WTC11 (cell line): ENCODE measurements at regions not wholly inside any gene's neighbourhood (a gene's known extent, or its start where the extent isn't known, plus 50 kb on each side); places are given as distances from the start of the nearest gene placed in this dataset.

Experiments
- ATAC-seq: fragments of 200-7000 bp; cut with Tn5 transposase; 2 replicates; pipeline ENCODE4 v1.10.0; 2021; ENCODE audit warnings: mild to moderate bottlenecking, moderate library complexity
- CTCF ChIA-PET: fragments of 300-600 bp; sonication (Branson Sonifier 250); formaldehyde crosslinking; loops from one replicate; lab custom pipeline; 2021; ENCODE audit warnings: antibody characterized with exemption; lab: Charles Lee
- POLR2A ChIA-PET: fragments of 350-600 bp; sonication (Branson Sonifier 250); formaldehyde crosslinking; loops from one replicate; lab custom pipeline; 2021; ENCODE audit warnings: antibody characterized with exemption; lab: Charles Lee
- DNase-seq: peaks from one replicate; pipeline ENCODE4 v3.0.0; 2021; ENCODE audit warnings: low spot score
- H3K27ac Mint-ChIP-seq: 2 replicates; pipeline ENCODE4 v1.8.0; 2021; ENCODE audit warnings: mixed read lengths
- H3K27me3 Mint-ChIP-seq: 2 replicates; pipeline ENCODE4 v1.8.0; 2021; ENCODE audit warnings: low read depth, mild to moderate bottlenecking, moderate library complexity, mixed read lengths
- H3K36me3 Mint-ChIP-seq: 2 replicates; pipeline ENCODE4 v1.8.0; 2021; ENCODE audit warnings: mixed read lengths
- H3K4me1 Mint-ChIP-seq: 2 replicates; pipeline ENCODE4 v1.8.0; 2022; ENCODE audit warnings: mixed read lengths
- H3K4me3 Mint-ChIP-seq: 2 replicates; pipeline ENCODE4 v1.8.0; 2021; ENCODE audit warnings: mild to moderate bottlenecking, moderate library complexity, mixed read lengths
- H3K9me3 Mint-ChIP-seq: 2 replicates; pipeline ENCODE4 v1.8.0; 2021; ENCODE audit warnings: mixed read lengths
- ATF6 ChIP-seq: sonication (generic); formaldehyde crosslinking; IDR thresholded peaks from 2 replicates; pipeline ENCODE4 v1.8.1; 2023; ENCODE audit warnings: mild to moderate bottlenecking, missing genetic modification reagents
- CTCF ChIP-seq: fragments of 200-600 bp; IDR thresholded peaks from 2 replicates; pipeline ENCODE4 v1.8.0; 2022; ENCODE audit warnings: antibody characterized with exemption
- E2F1 ChIP-seq: sonication (generic); formaldehyde crosslinking; IDR thresholded peaks from 2 replicates; pipeline ENCODE4 v1.8.0; 2022; ENCODE audit warnings: mild to moderate bottlenecking, missing genetic modification reagents
- ETV6 ChIP-seq: sonication (generic); formaldehyde crosslinking; IDR thresholded peaks from 2 replicates; pipeline ENCODE4 v1.8.1; 2022; ENCODE audit warnings: mild to moderate bottlenecking, missing genetic modification reagents
- GTF2I ChIP-seq: fragments of 250-450 bp; sonication (Bioruptor Pico); conservative IDR thresholded peaks from 2 replicates; pipeline ENCODE4 v1.4.0; 2021; ENCODE audit warnings: mild to moderate bottlenecking
- IRF2 ChIP-seq: sonication (generic); formaldehyde crosslinking; IDR thresholded peaks from 2 replicates; pipeline ENCODE4 v1.8.0; 2022; ENCODE audit warnings: low read depth, missing genetic modification reagents, borderline replicate concordance
- MXD4 ChIP-seq: fragments of 250-450 bp; sonication (Bioruptor Pico); IDR thresholded peaks from 2 replicates; pipeline ENCODE4 v1.8.0; 2021; ENCODE audit warnings: mild to moderate bottlenecking, moderate library complexity, borderline replicate concordance
- NFYB ChIP-seq: sonication (generic); formaldehyde crosslinking; conservative IDR thresholded peaks from 2 replicates; pipeline ENCODE4 v1.8.0; 2022; ENCODE audit warnings: low read depth, missing genetic modification reagents
- NR3C1 ChIP-seq: sonication (generic); formaldehyde crosslinking; conservative IDR thresholded peaks from 2 replicates; pipeline ENCODE4 v1.8.1; 2023; ENCODE audit warnings: low read depth, mild to moderate bottlenecking, missing genetic modification reagents
- PRRX2 ChIP-seq: fragments of 250-450 bp; sonication (Bioruptor Pico); IDR thresholded peaks from 2 replicates; pipeline ENCODE4 v1.8.0; 2021; ENCODE audit warnings: mild to moderate bottlenecking
- RELA ChIP-seq: sonication (generic); formaldehyde crosslinking; IDR thresholded peaks from 2 replicates; pipeline ENCODE4 v1.8.1; 2022; ENCODE audit warnings: missing genetic modification reagents, mild to moderate bottlenecking, borderline replicate concordance
- TEAD1 ChIP-seq: sonication (generic); formaldehyde crosslinking; IDR thresholded peaks from 2 replicates; pipeline ENCODE4 v1.8.0; 2022; ENCODE audit warnings: mild to moderate bottlenecking, missing genetic modification reagents
- ZNF232 ChIP-seq: sonication (generic); formaldehyde crosslinking; IDR thresholded peaks from 2 replicates; pipeline ENCODE4 v1.8.0; 2022; ENCODE audit warnings: mild to moderate bottlenecking, missing genetic modification reagents
- ZNF263 ChIP-seq: sonication (generic); formaldehyde crosslinking; IDR thresholded peaks from 2 replicates; pipeline ENCODE4 v1.8.1; 2022; ENCODE audit warnings: low read depth, mild to moderate bottlenecking, moderate library complexity, missing genetic modification reagents
- TF ChIP-seq, protein P1 (sequence below): sonication (generic); formaldehyde crosslinking; IDR thresholded peaks from 2 replicates; pipeline ENCODE4 v1.8.0; 2022; ENCODE audit warnings: mild to moderate bottlenecking, missing genetic modification reagents
- TF ChIP-seq, protein P2 (sequence below): fragments of 250-450 bp; sonication (Bioruptor Pico); IDR thresholded peaks from 2 replicates; pipeline ENCODE4 v1.9.0; 2021; ENCODE audit warnings: moderate library complexity, mild to moderate bottlenecking, inconsistent platforms, borderline replicate concordance
- TF ChIP-seq, protein P3 (sequence below): fragments of 250-450 bp; sonication (Bioruptor Pico); IDR thresholded peaks from 2 replicates; pipeline ENCODE4 v1.9.0; 2021; ENCODE audit warnings: mild to moderate bottlenecking
- TF ChIP-seq, protein P4 (sequence below): fragments of 250-450 bp; sonication (Bioruptor Pico); IDR thresholded peaks from 2 replicates; pipeline ENCODE4 v2.1.2; 2022; ENCODE audit warnings: mild to moderate bottlenecking, moderate library complexity
- TF ChIP-seq, protein P5 (sequence below): sonication (generic); formaldehyde crosslinking; IDR thresholded peaks from 2 replicates; pipeline ENCODE4 v1.8.1; 2023; ENCODE audit warnings: mild to moderate bottlenecking, missing genetic modification reagents
- TF ChIP-seq, protein P6 (sequence below): sonication (generic); formaldehyde crosslinking; IDR thresholded peaks from 2 replicates; pipeline ENCODE4 v1.8.1; 2023; ENCODE audit warnings: mild to moderate bottlenecking, missing genetic modification reagents, moderate library complexity

GRCh38 chr1:166351676-166352075, 184.9 kb upstream of the FAM78B start (continued):
- TF ChIP-seq, protein P1, sequence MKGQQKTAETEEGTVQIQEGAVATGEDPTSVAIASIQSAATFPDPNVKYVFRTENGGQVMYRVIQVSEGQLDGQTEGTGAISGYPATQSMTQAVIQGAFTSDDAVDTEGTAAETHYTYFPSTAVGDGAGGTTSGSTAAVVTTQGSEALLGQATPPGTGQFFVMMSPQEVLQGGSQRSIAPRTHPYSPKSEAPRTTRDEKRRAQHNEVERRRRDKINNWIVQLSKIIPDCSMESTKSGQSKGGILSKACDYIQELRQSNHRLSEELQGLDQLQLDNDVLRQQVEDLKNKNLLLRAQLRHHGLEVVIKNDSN (CRISPR knock-in tag) = no peak
- no peak for TF ChIP-seq ATF6
- TF ChIP-seq CTCF = no peak
- TF ChIP-seq, protein P2, sequence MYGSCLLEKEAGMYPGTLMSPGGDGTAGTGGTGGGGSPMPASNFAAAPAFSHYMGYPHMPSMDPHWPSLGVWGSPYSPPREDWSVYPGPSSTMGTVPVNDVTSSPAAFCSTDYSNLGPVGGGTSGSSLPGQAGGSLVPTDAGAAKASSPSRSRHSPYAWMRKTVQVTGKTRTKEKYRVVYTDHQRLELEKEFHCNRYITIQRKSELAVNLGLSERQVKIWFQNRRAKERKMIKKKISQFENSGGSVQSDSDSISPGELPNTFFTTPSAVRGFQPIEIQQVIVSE (CRISPR knock-in tag) = no peak

DNA sequence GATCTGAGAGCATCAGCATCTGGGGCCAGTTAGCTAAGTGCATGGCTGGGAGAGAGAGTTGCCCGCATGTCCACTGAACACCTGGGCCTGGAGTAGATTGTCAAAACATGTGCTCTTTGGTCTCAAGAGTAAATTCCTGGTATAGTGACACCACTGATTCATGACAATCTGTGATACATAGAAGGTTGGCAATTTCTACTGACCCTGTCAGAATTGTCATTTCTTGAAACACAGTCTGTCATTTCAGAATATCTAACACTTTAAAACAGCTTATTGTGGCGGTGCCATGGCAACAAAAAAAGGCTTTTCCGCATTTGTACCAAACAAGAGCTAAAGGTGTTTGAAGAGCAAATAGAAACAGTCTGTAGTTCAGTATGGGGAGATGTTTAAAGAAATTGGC, 186.4 kb upstream of the FAM78B start:
- ChIA-PET POLR2A (no interaction called here), CTCF (no interaction called here)
- no peak for DNase-seq
- Mint-ChIP-seq H3K27ac (no peak overlapping the region), H3K36me3 (no peaks in the 10 kb centered on the region), H3K4me1 (peaks cover 16% of the 10 kb centered on the region), H3K9me3 (no peaks in the 10 kb centered on the region)
- TF ChIP-seq, protein P3, sequence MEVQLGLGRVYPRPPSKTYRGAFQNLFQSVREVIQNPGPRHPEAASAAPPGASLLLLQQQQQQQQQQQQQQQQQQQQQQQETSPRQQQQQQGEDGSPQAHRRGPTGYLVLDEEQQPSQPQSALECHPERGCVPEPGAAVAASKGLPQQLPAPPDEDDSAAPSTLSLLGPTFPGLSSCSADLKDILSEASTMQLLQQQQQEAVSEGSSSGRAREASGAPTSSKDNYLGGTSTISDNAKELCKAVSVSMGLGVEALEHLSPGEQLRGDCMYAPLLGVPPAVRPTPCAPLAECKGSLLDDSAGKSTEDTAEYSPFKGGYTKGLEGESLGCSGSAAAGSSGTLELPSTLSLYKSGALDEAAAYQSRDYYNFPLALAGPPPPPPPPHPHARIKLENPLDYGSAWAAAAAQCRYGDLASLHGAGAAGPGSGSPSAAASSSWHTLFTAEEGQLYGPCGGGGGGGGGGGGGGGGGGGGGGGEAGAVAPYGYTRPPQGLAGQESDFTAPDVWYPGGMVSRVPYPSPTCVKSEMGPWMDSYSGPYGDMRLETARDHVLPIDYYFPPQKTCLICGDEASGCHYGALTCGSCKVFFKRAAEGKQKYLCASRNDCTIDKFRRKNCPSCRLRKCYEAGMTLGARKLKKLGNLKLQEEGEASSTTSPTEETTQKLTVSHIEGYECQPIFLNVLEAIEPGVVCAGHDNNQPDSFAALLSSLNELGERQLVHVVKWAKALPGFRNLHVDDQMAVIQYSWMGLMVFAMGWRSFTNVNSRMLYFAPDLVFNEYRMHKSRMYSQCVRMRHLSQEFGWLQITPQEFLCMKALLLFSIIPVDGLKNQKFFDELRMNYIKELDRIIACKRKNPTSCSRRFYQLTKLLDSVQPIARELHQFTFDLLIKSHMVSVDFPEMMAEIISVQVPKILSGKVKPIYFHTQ (CRISPR knock-in tag) = no peak
- TF ChIP-seq ZNF263 (CRISPR knock-in tag) = no peak
- TF ChIP-seq, protein P1 (CRISPR knock-in tag) = no peak
- no peak for TF ChIP-seq RELA (CRISPR knock-in tag)
- TF ChIP-seq MXD4 (CRISPR knock-in tag) = no peak
- no peak for TF ChIP-seq TEAD1 (CRISPR knock-in tag)
- no peak for TF ChIP-seq ETV6 (CRISPR knock-in tag)
- TF ChIP-seq, protein P4, sequence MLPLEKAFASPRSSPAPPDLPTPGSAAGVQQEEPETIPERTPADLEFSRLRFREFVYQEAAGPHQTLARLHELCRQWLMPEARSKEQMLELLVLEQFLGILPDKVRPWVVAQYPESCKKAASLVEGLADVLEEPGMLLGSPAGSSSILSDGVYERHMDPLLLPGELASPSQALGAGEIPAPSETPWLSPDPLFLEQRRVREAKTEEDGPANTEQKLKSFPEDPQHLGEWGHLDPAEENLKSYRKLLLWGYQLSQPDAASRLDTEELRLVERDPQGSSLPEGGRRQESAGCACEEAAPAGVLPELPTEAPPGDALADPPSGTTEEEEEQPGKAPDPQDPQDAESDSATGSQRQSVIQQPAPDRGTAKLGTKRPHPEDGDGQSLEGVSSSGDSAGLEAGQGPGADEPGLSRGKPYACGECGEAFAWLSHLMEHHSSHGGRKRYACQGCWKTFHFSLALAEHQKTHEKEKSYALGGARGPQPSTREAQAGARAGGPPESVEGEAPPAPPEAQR (CRISPR knock-in tag) = no peak
- TF ChIP-seq, protein P5, sequence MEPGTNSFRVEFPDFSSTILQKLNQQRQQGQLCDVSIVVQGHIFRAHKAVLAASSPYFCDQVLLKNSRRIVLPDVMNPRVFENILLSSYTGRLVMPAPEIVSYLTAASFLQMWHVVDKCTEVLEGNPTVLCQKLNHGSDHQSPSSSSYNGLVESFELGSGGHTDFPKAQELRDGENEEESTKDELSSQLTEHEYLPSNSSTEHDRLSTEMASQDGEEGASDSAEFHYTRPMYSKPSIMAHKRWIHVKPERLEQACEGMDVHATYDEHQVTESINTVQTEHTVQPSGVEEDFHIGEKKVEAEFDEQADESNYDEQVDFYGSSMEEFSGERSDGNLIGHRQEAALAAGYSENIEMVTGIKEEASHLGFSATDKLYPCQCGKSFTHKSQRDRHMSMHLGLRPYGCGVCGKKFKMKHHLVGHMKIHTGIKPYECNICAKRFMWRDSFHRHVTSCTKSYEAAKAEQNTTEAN (CRISPR knock-in tag) = no peak
- TF ChIP-seq ZNF232 (CRISPR knock-in tag) = no peak
- TF ChIP-seq, protein P6, sequence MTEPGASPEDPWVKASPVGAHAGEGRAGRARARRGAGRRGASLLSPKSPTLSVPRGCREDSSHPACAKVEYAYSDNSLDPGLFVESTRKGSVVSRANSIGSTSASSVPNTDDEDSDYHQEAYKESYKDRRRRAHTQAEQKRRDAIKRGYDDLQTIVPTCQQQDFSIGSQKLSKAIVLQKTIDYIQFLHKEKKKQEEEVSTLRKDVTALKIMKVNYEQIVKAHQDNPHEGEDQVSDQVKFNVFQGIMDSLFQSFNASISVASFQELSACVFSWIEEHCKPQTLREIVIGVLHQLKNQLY (CRISPR knock-in tag) = no peak
- TF ChIP-seq PRRX2 (CRISPR knock-in tag) = no peak
- no peak for TF ChIP-seq NR3C1
- no peak for TF ChIP-seq GTF2I (CRISPR knock-in tag)
- TF ChIP-seq E2F1 (CRISPR knock-in tag) = no peak
- TF ChIP-seq, protein P2 (CRISPR knock-in tag) = no peak
- TF ChIP-seq IRF2 = no peak
- no peak for TF ChIP-seq NFYB (CRISPR knock-in tag)
- TF ChIP-seq, all 79 proteins: peak for 0
- no peak overlapping the region for H3K4me3 Mint-ChIP-seq
- H3K27me3 Mint-ChIP-seq = no peaks in the 10 kb centered on the region; the same call in 1 of the 2 replicates
- ATAC-seq = no peak
